GM12865 (cell line): ENCODE measurements at regions not wholly inside any gene's neighbourhood (a gene's known extent, or its start where the extent isn't known, plus 50 kb on each side); places are given as distances from the start of the nearest gene placed in this dataset.
"Not testable (repeated sequence)": the region's sequence is repeated elsewhere in the genome, so short reads cannot be mapped to it uniquely, and the experiment has no call there.

Source experiments
- DNase-seq: peaks from one replicate; pipeline ENCODE4 v3.0.0; 2010; ENCODE audit warnings: low read depth
- H3K4me3 ChIP-seq: 2 replicates; pipeline ENCODE4 v1.5.1; 2011; ENCODE audit warnings: mild to moderate bottlenecking, low read depth, low read length, control low read depth
- CTCF ChIP-seq: IDR thresholded peaks from 2 replicates; pipeline ENCODE4 v1.5.1; 2011; ENCODE audit warnings: low read length, control low read depth, low read depth, inconsistent platforms; ENCODE audit not compliant: insufficient read depth; ENCODE audit errors: missing control alignments

GRCh38 chr13:56501750-56502149, 639.0 kb upstream of the PRR20A start:
- no peak for TF ChIP-seq CTCF
- no peak for DNase-seq

GRCh38 chr13:56510836-56511235, 629.9 kb upstream of the PRR20A start:
- no peak for TF ChIP-seq CTCF
- no peak for DNase-seq
- H3K4me3 ChIP-seq = no peak overlapping the region

More at GRCh38 chr13:56501750-56502149, 639.0 kb upstream of the PRR20A start:
- H3K4me3 ChIP-seq = no peak overlapping the region

GRCh38 chr13:56512336-56512735, 628.4 kb upstream of the PRR20A start:
- DNase-seq, H3K4me3 ChIP-seq: not testable (repeated sequence)

- no peak for TF ChIP-seq CTCF
- no peak overlapping the region for H3K4me3 ChIP-seq
- DNase-seq = no peak
Measured at GRCh38 chr13:56515441-56515840, 625.3 kb upstream of the PRR20A start.

- no peak for TF ChIP-seq CTCF
- no peak overlapping the region for H3K4me3 ChIP-seq
- DNase-seq = no peak
Measured at GRCh38 chr13:56528040-56528790, 612.5 kb upstream of the PRR20A start.

- H3K4me3 ChIP-seq = no peak overlapping the region
- TF ChIP-seq CTCF = no peak
- no peak for DNase-seq
Measured at GRCh38 chr13:56530096-56530495, 610.6 kb upstream of the PRR20A start.

- not testable (repeated sequence) for DNase-seq, H3K4me3 ChIP-seq
Measured at GRCh38 chr13:56547921-56548320, 592.8 kb upstream of the PRR20A start.

GRCh38 chr13:56558698-56559320, 581.9 kb upstream of the PRR20A start:
- no peak for DNase-seq
- TF ChIP-seq CTCF = no peak
- H3K4me3 ChIP-seq = no peak overlapping the region
